HepG2 (cell line): ENCODE measurements at regions not wholly inside any gene's neighbourhood (a gene's known extent, or its start where the extent isn't known, plus 50 kb on each side); places are given as distances from the start of the nearest gene placed in this dataset.

Experiments used
- DDIT3 ChIP-seq: sonication (generic); formaldehyde crosslinking; IDR thresholded peaks from 2 replicates; pipeline ENCODE4 v1.4.0; 2020; ENCODE audit warnings: mild to moderate bottlenecking, missing genetic modification reagents
- HCFC1 ChIP-seq: fragments of 150-350 bp; IDR thresholded peaks from 2 replicates; pipeline ENCODE4 v1.6.1; 2014; ENCODE audit warnings: low read depth, low read length
- POLR2A ChIP-seq, 2 experiments: IDR thresholded peaks; 2 replicates each; pipeline ENCODE4 v1.6.1; 2011; ENCODE audit warnings: low read depth in 2 of 2, low read length in 2 of 2, mild to moderate bottlenecking in 1 of 2, moderate library complexity in 1 of 2; ENCODE audit not compliant: insufficient read depth in 1 of 2
- TCF12 ChIP-seq, 2 experiments: fragments of 450-650 bp in 1 of 2; sonication (generic) in 1 of 2; formaldehyde crosslinking in 1 of 2; IDR thresholded peaks; 2 replicates each; pipeline versions ENCODE4 v1.6.1 to v1.8.0; 2017 to 2022; ENCODE audit warnings: antibody characterized with exemption in 1 of 2, mild to moderate bottlenecking in 1 of 2, missing genetic modification reagents in 1 of 2, moderate library complexity in 1 of 2
- TEAD3 ChIP-seq: optimal IDR thresholded peaks from 2 replicates; pipeline ENCODE3; 2016; ENCODE audit warnings: borderline replicate concordance
- ZFP36 ChIP-seq: fragments of 150-350 bp; IDR thresholded peaks from 2 replicates; pipeline ENCODE4 v1.6.1; 2018; ENCODE audit warnings: borderline replicate concordance, low read length, low read depth; ENCODE audit not compliant: partially characterized antibody
- ZNF367 ChIP-seq: sonication (generic); formaldehyde crosslinking; IDR thresholded peaks from 2 replicates; pipeline ENCODE4 v1.4.0; 2020; ENCODE audit warnings: missing genetic modification reagents, borderline replicate concordance
- ZNF383 ChIP-seq: sonication (generic); formaldehyde crosslinking; IDR thresholded peaks from 2 replicates; pipeline ENCODE4 v1.4.0; 2020; ENCODE audit warnings: missing genetic modification reagents, mild to moderate bottlenecking, borderline replicate concordance
- ZNF629 ChIP-seq: sonication (generic); formaldehyde crosslinking; conservative IDR thresholded peaks from 2 replicates; pipeline ENCODE4 v1.5.0; 2020; ENCODE audit warnings: missing genetic modification reagents

- no peak for TF ChIP-seq ZNF383
- TF ChIP-seq HCFC1 = no peak
- no peak for TF ChIP-seq ZNF367 (CRISPR knock-in tag)
- no peak for TF ChIP-seq POLR2A (IDR thresholded peaks at IDR 0.05; ENCODE audit: insufficient read depth in 1 of 2, low read depth in 2 of 2, low read length in 2 of 2)
- TF ChIP-seq ZNF629 (CRISPR knock-in tag) = no peak
- TF ChIP-seq TEAD3 (CRISPR knock-in tag) = no peak
- TF ChIP-seq DDIT3 (CRISPR knock-in tag) = no peak
- no peak for TF ChIP-seq TCF12 (IDR thresholded peaks at IDR 0.05)
- no peak for TF ChIP-seq TCF12 (CRISPR knock-in tag; IDR thresholded peaks at IDR 0.05)
- TF ChIP-seq ZFP36 = no peak
These were observed 144.3 kb upstream of the SMAD1 start for GRCh38 chr4:145337391-145337790.
